Osteocyte (in vitro differentiated cells): ENCODE measurements at regions not wholly inside any gene's neighbourhood (a gene's known extent, or its start where the extent isn't known, plus 50 kb on each side); places are given as distances from the start of the nearest gene placed in this dataset.
"Not testable (repeated sequence)": the region's sequence is repeated elsewhere in the genome, so short reads cannot be mapped to it uniquely, and the experiment has no call there.

Source experiments
- DNase-seq: peaks from one replicate; pipeline ENCODE4 v3.0.0; 2021; ENCODE audit warnings: mixed read lengths; ENCODE audit not compliant: unreplicated experiment; ENCODE audit errors: extremely low spot score
- H3K27ac Mint-ChIP-seq: one replicate; pipeline ENCODE4 v1.8.0; 2021; ENCODE audit warnings: mild to moderate bottlenecking, mixed read lengths; ENCODE audit not compliant: unreplicated experiment
- H3K27me3 Mint-ChIP-seq: one replicate; pipeline ENCODE4 v1.8.0; 2021; ENCODE audit warnings: mixed read lengths; ENCODE audit not compliant: unreplicated experiment
- H3K36me3 Mint-ChIP-seq: one replicate; pipeline ENCODE4 v1.8.0; 2021; ENCODE audit warnings: mixed read lengths; ENCODE audit not compliant: unreplicated experiment
- H3K4me1 Mint-ChIP-seq: one replicate; pipeline ENCODE4 v1.8.0; 2021; ENCODE audit warnings: mixed read lengths; ENCODE audit not compliant: unreplicated experiment
- H3K4me3 Mint-ChIP-seq: one replicate; pipeline ENCODE4 v1.8.0; 2021; ENCODE audit warnings: mild to moderate bottlenecking, moderate library complexity, mixed read lengths; ENCODE audit not compliant: unreplicated experiment
- H3K9me3 Mint-ChIP-seq: one replicate; pipeline ENCODE4 v1.8.0; 2021; ENCODE audit warnings: mixed read lengths; ENCODE audit not compliant: unreplicated experiment
- CTCF ChIP-seq: fragments of 200-600 bp; sonication (generic); IDR thresholded peaks from 2 replicates; pipeline ENCODE4 v1.5.0; 2021; ENCODE audit warnings: antibody characterized with exemption, mild to moderate bottlenecking, moderate library complexity

GRCh38 chr3:117052395-117052794 lies 342.8 kb downstream of the TUSC7 start:
- no peak for TF ChIP-seq CTCF
- Mint-ChIP-seq H3K4me3 (no peak overlapping the region), H3K27me3 (no peaks in the 10 kb centered on the region), H3K36me3 (no peaks in the 10 kb centered on the region), H3K9me3 (no peaks in the 10 kb centered on the region), H3K4me1 (peaks cover 13% of the 10 kb centered on the region), H3K27ac (peak overlapping the region; percentile 11)
- DNase-seq, result no peak

GRCh38 chr3:117054556-117054955 lies 345.0 kb downstream of the TUSC7 start:
- no peak overlapping the region for H3K4me3 Mint-ChIP-seq
- H3K4me1 Mint-ChIP-seq, result peaks cover 13% of the 10 kb centered on the region
- DNase-seq, result no peak
- H3K27me3 Mint-ChIP-seq, result no peaks in the 10 kb centered on the region
- no peaks in the 10 kb centered on the region for H3K36me3 Mint-ChIP-seq
- TF ChIP-seq CTCF, result no peak
- H3K27ac Mint-ChIP-seq, result no peak overlapping the region
- H3K9me3 Mint-ChIP-seq, result no peaks in the 10 kb centered on the region

- H3K4me3 Mint-ChIP-seq, H3K36me3 Mint-ChIP-seq, H3K27me3 Mint-ChIP-seq, H3K27ac Mint-ChIP-seq, H3K9me3 Mint-ChIP-seq, DNase-seq: not testable (repeated sequence)
- H3K4me1 Mint-ChIP-seq, result peaks cover 13% of the 10 kb centered on the region
Observed at GRCh38 chr3:117056946-117057345, 347.4 kb downstream of the TUSC7 start.

GRCh38 chr3:117059067-117059955 lies 349.7 kb downstream of the TUSC7 start:
- DNase-seq, result no peak
- TF ChIP-seq CTCF, result peak; percentile 75
- H3K9me3 Mint-ChIP-seq, result no peaks in the 10 kb centered on the region
- H3K4me3 Mint-ChIP-seq, result no peak overlapping the region
- no peaks in the 10 kb centered on the region for H3K36me3 Mint-ChIP-seq
- H3K27ac Mint-ChIP-seq, result no peak overlapping the region
- H3K4me1 Mint-ChIP-seq, result peaks cover 2% of the 10 kb centered on the region
- H3K27me3 Mint-ChIP-seq, result no peaks in the 10 kb centered on the region

GRCh38 chr3:117059956-117060270 lies 350.3 kb downstream of the TUSC7 start:
- Mint-ChIP-seq H3K36me3 (no peaks in the 10 kb centered on the region), H3K4me3 (no peak overlapping the region), H3K4me1 (peaks cover 2% of the 10 kb centered on the region), H3K27me3 (no peaks in the 10 kb centered on the region), H3K27ac (no peak overlapping the region), H3K9me3 (no peaks in the 10 kb centered on the region)
- TF ChIP-seq CTCF, result no peak
- no peak for DNase-seq
